ENCODE measurements at regions not wholly inside any gene's neighbourhood (a gene's known extent, or its start where the extent isn't known, plus 50 kb on each side); places are given as distances from the start of the nearest gene placed in this dataset.

DNA sequence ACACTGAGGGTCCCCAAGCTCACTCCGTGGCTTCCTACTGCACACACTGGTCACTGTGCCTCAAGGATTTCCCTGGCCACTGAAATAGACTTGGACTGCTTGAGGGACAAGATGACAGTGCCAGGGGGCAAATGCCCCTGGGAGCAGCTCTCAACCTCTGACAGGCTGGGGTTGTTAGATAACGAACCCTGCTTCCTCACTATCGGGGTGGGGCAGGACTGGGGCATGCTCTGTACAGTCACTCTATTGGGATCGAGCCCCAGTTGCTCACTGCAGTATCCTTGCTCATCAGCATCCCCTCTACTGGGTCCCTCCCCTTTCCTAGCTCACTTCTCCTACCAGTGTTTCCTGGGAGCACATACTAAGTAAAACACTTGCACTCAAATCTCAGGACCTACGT is 610.8 kb downstream of the NTRK3 start:
- TF ChIP-seq POLR2A (IDR thresholded peaks at IDR 0.05; ENCODE audit: low read depth) (no peak), POLR2AphosphoS5 (IDR thresholded peaks at IDR 0.05) (no peak), EP300 (IDR thresholded peaks at IDR 0.05) (no peak)
- TF ChIP-seq, protein P1, sequence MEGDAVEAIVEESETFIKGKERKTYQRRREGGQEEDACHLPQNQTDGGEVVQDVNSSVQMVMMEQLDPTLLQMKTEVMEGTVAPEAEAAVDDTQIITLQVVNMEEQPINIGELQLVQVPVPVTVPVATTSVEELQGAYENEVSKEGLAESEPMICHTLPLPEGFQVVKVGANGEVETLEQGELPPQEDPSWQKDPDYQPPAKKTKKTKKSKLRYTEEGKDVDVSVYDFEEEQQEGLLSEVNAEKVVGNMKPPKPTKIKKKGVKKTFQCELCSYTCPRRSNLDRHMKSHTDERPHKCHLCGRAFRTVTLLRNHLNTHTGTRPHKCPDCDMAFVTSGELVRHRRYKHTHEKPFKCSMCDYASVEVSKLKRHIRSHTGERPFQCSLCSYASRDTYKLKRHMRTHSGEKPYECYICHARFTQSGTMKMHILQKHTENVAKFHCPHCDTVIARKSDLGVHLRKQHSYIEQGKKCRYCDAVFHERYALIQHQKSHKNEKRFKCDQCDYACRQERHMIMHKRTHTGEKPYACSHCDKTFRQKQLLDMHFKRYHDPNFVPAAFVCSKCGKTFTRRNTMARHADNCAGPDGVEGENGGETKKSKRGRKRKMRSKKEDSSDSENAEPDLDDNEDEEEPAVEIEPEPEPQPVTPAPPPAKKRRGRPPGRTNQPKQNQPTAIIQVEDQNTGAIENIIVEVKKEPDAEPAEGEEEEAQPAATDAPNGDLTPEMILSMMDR (IDR thresholded peaks at IDR 0.05), result no peak
